Vagina (tissue), 2 donors: ENCODE measurements at regions not wholly inside any gene's neighbourhood (a gene's known extent, or its start where the extent isn't known, plus 50 kb on each side); places are given as distances from the start of the nearest gene placed in this dataset.

Source experiments
- DNase-seq, 2 donors: peaks; one replicate each; pipeline ENCODE4 v3.0.0-alpha.2; 2017; ENCODE audit errors: extremely low spot score in 2 of 2
- H3K27ac ChIP-seq: fragments of 200-600 bp; sonication (generic); one replicate; pipeline ENCODE4 v1.5.1; 2019
- H3K27me3 ChIP-seq: fragments of 200-600 bp; sonication (generic); one replicate; pipeline ENCODE4 v1.5.1; 2019
- H3K36me3 ChIP-seq, 2 donors: fragments of 200-600 bp; sonication (generic); one replicate each; pipeline ENCODE4 v1.5.1; 2017 to 2019
- H3K4me1 ChIP-seq: fragments of 200-600 bp; sonication (generic); one replicate; pipeline ENCODE4 v1.5.1; 2019
- H3K4me3 ChIP-seq, 2 donors: fragments of 200-600 bp; sonication (generic); 1 replicate in 1 of 2; 2 replicates in 1 of 2; pipeline ENCODE4 v1.5.1; 2016 to 2019
- H3K9me3 ChIP-seq: fragments of 200-600 bp; sonication (generic); one replicate; pipeline ENCODE4 v1.5.1; 2019
- POLR2A ChIP-seq, 2 donors: fragments of 450-650 bp; IDR thresholded peaks; one replicate each; pipeline ENCODE4 v1.6.1; 2017; ENCODE audit warnings: antibody characterized with exemption in 2 of 2, mild to moderate bottlenecking in 2 of 2, moderate library complexity in 2 of 2
- POLR2AphosphoS5 ChIP-seq, 2 donors: sonication (generic); formaldehyde crosslinking; IDR thresholded peaks; one replicate each; pipeline ENCODE4 v1.9.0; 2017; ENCODE audit warnings: antibody characterized with exemption in 2 of 2, mild to moderate bottlenecking in 2 of 2, low read depth in 1 of 2; ENCODE audit not compliant: insufficient read depth in 1 of 2
- intact Hi-C: fragments of 100-400 bp; cut with DNase I; formaldehyde crosslinking; loops from one replicate; pipeline ENCODE4 v1.15.1; 2023
- TF ChIP-seq, protein P1 (sequence below), 3 experiments: fragments of 450-650 bp in 2 of 3; fragments of 200-600 bp in 1 of 3; sonication (generic) in 1 of 3; IDR thresholded peaks; one replicate each; pipeline ENCODE4 v1.5.1; 2017 to 2019; ENCODE audit warnings: antibody characterized with exemption in 3 of 3, mild to moderate bottlenecking in 2 of 3, moderate library complexity in 2 of 3

DNA sequence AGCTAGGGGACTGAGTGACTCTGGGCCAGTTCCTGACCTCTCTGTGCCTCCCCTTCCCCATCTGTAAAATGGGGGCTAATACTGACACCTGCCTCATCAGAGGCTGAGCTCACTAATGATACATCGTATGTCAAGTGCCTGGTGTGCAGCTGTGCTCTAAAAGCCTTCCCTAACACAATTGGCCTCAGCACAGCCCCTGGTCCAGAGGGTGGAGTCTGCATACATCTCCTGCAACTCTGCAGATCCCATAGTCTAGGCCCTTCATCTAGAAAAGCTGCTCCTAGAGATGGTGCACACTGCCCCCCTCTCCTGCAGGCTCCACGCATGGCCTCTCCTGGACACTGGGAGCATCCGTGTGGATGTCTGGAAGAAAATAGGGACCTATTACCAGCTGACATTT is 255.0 kb downstream of the RPS24 start:
- DNase-seq, result no peak
- Histone ChIP-seq H3K4me3 (no peak overlapping the region), H3K27ac (no peak overlapping the region), H3K9me3 (no peaks in the 10 kb centered on the region), H3K27me3 (no peaks in the 10 kb centered on the region), H3K36me3 (no peaks in the 10 kb centered on the region), H3K4me1 (no peaks in the 10 kb centered on the region)
- TF ChIP-seq, protein P1, sequence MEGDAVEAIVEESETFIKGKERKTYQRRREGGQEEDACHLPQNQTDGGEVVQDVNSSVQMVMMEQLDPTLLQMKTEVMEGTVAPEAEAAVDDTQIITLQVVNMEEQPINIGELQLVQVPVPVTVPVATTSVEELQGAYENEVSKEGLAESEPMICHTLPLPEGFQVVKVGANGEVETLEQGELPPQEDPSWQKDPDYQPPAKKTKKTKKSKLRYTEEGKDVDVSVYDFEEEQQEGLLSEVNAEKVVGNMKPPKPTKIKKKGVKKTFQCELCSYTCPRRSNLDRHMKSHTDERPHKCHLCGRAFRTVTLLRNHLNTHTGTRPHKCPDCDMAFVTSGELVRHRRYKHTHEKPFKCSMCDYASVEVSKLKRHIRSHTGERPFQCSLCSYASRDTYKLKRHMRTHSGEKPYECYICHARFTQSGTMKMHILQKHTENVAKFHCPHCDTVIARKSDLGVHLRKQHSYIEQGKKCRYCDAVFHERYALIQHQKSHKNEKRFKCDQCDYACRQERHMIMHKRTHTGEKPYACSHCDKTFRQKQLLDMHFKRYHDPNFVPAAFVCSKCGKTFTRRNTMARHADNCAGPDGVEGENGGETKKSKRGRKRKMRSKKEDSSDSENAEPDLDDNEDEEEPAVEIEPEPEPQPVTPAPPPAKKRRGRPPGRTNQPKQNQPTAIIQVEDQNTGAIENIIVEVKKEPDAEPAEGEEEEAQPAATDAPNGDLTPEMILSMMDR (IDR thresholded peaks at IDR 0.05), result no peak
- no peak for TF ChIP-seq POLR2A (IDR thresholded peaks at IDR 0.05)
- no peak for TF ChIP-seq POLR2AphosphoS5 (IDR thresholded peaks at IDR 0.05; ENCODE audit: insufficient read depth in 1 of 2, low read depth in 1 of 2)
- intact Hi-C loops, result no loop called here

- no peak for DNase-seq
- Histone ChIP-seq H3K36me3 (no peaks in the 10 kb centered on the region), H3K27me3 (no peaks in the 10 kb centered on the region), H3K4me3 (no peak overlapping the region), H3K9me3 (no peaks in the 10 kb centered on the region), H3K27ac (no peak overlapping the region), H3K4me1 (no peaks in the 10 kb centered on the region)
- TF ChIP-seq POLR2A (IDR thresholded peaks at IDR 0.05), result no peak
- TF ChIP-seq, protein P1 (IDR thresholded peaks at IDR 0.05), result no peak
- TF ChIP-seq POLR2AphosphoS5 (IDR thresholded peaks at IDR 0.05; ENCODE audit: insufficient read depth in 1 of 2, low read depth in 1 of 2), result no peak
- intact Hi-C loops, result loop anchor here (5.0 kb wide), 1 partner anchor 233 kb away; no protein-coding TSS in a partner anchor
Measured at GRCh38 chr10:78290131-78290750, 256.6 kb downstream of the RPS24 start.

GRCh38 chr10:78291722-78292121 is 258.1 kb downstream of the RPS24 start:
- no peak overlapping the region for H3K27ac ChIP-seq
- DNase-seq, result no peak
- intact Hi-C loops, result loop anchor here (5.0 kb wide), 1 partner anchor 234 kb away; no protein-coding TSS in a partner anchor

DNA sequence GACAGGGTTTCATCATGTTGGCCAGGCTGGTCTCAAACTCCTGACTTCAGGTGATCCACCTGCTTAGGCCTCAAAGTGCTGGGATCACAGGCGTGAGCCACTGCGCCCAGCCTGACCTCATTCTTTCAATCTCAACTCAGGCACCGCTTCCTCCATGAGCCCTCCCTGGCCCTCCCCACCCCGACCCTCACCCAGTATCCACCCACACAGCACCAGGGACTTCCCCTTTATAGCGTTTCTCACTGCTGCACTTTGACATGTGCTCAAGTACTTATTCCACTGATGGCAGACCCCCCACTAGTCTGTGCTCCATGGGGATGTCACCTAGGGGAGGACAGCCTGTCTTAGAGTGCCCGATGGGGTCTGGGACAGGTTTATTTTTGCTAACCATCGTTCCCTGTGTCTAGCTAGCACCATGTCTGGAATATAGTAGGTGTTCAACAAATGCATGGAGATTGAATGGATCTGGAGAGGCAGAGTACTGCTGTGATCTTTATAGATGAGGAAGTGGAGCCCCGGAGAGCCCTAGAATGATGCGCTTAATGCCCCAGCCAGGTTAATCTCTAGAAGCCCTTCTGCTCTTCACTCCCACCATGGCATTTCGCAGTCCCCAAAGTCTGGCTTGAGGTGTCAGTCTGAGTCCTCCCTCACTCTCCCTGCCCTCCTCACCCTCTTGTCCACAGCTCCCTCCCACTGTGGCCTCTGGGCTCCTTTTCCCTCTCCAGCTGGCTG is 258.8 kb downstream of the RPS24 start:
- no peak overlapping the region for H3K4me3 ChIP-seq
- DNase-seq, result no peak
- no peaks in the 10 kb centered on the region for H3K27me3 ChIP-seq
- intact Hi-C loops, result loop anchor here (5.0 kb wide), 1 partner anchor 235 kb away; no protein-coding TSS in a partner anchor
- H3K36me3 ChIP-seq, result no peaks in the 10 kb centered on the region
- no peak overlapping the region for H3K27ac ChIP-seq
- no peaks in the 10 kb centered on the region for H3K4me1 ChIP-seq
- TF ChIP-seq, protein P1 (IDR thresholded peaks at IDR 0.05), result no peak
- no peak for TF ChIP-seq POLR2A (IDR thresholded peaks at IDR 0.05)
- no peak for TF ChIP-seq POLR2AphosphoS5 (IDR thresholded peaks at IDR 0.05; ENCODE audit: insufficient read depth in 1 of 2, low read depth in 1 of 2)
- no peaks in the 10 kb centered on the region for H3K9me3 ChIP-seq

More at GRCh38 chr10:78291722-78292121, 258.1 kb downstream of the RPS24 start:
- TF ChIP-seq, protein P1 (IDR thresholded peaks at IDR 0.05), result no peak
- TF ChIP-seq POLR2A (IDR thresholded peaks at IDR 0.05) (no peak), POLR2AphosphoS5 (IDR thresholded peaks at IDR 0.05; ENCODE audit: insufficient read depth in 1 of 2, low read depth in 1 of 2) (no peak)
- Histone ChIP-seq H3K4me3 (no peak overlapping the region), H3K4me1 (no peaks in the 10 kb centered on the region), H3K27me3 (no peaks in the 10 kb centered on the region), H3K36me3 (no peaks in the 10 kb centered on the region), H3K9me3 (no peaks in the 10 kb centered on the region)
